ENCODE measurements at regions not wholly inside any gene's neighbourhood (a gene's known extent, or its start where the extent isn't known, plus 50 kb on each side); places are given as distances from the start of the nearest gene placed in this dataset.

GRCh38 chr13:75217949-75218348, 264.0 kb downstream of the TBC1D4 start:
- TF ChIP-seq, protein P1, sequence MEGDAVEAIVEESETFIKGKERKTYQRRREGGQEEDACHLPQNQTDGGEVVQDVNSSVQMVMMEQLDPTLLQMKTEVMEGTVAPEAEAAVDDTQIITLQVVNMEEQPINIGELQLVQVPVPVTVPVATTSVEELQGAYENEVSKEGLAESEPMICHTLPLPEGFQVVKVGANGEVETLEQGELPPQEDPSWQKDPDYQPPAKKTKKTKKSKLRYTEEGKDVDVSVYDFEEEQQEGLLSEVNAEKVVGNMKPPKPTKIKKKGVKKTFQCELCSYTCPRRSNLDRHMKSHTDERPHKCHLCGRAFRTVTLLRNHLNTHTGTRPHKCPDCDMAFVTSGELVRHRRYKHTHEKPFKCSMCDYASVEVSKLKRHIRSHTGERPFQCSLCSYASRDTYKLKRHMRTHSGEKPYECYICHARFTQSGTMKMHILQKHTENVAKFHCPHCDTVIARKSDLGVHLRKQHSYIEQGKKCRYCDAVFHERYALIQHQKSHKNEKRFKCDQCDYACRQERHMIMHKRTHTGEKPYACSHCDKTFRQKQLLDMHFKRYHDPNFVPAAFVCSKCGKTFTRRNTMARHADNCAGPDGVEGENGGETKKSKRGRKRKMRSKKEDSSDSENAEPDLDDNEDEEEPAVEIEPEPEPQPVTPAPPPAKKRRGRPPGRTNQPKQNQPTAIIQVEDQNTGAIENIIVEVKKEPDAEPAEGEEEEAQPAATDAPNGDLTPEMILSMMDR (IDR thresholded peaks at IDR 0.05; ENCODE audit: poor library complexity), result no peak
- no peak for TF ChIP-seq EZH2 (IDR thresholded peaks at IDR 0.05; ENCODE audit: borderline replicate concordance)
- TF ChIP-seq EZH2phosphoT487 (IDR thresholded peaks at IDR 0.05; ENCODE audit: low read depth, severe bottlenecking, unreplicated experiment), result no peak
